ENCODE measurements at regions not wholly inside any gene's neighbourhood (a gene's known extent, or its start where the extent isn't known, plus 50 kb on each side); places are given as distances from the start of the nearest gene placed in this dataset.

DNA sequence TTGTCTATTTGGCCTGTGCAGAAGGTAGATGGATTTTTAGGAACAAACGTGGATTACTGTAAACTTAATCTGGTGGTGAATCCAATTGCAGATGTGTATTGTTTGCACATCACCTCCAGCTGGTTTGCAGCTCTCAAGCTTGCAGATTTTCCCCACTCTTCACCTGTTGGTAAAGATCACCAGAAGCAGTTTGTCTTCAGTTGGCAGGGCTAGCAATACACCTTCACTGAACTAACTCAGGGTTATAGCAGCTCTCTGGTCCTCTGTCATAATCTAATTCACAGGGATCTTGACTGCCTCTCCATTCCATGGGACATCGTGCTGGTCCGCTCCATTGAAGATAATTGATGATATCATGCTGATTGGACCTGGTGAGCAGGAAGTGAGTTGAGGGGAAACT lies 181.5 kb downstream of the VAPA start:
- H4K5ac ChIP-seq (ENCODE audit: insufficient read length, low read depth, low read length), result no peak overlapping the region
- H3K4me2 ChIP-seq (ENCODE audit: insufficient read depth, insufficient read length, low read length), result no peak overlapping the region
- H3K27ac ChIP-seq (ENCODE audit: insufficient read length, low read depth, low read length), result no peak overlapping the region
- H3K4me1 ChIP-seq (ENCODE audit: insufficient read depth, low read length), result peaks cover 3% of the 10 kb centered on the region; the same call in 1 of the 2 replicates
- no peak overlapping the region for H2BK120ac ChIP-seq (ENCODE audit: low read depth, low read length, poor library complexity, severe bottlenecking)
- H3K36me3 Mint-ChIP-seq (ENCODE audit: insufficient read depth in 1 of 3, low read depth in 3 of 3), result peaks cover 0 to 19% (median 2%) of the 10 kb centered on the region in 3 experiments; a peak in 4 of 7 replicates
- TF ChIP-seq, protein P1, sequence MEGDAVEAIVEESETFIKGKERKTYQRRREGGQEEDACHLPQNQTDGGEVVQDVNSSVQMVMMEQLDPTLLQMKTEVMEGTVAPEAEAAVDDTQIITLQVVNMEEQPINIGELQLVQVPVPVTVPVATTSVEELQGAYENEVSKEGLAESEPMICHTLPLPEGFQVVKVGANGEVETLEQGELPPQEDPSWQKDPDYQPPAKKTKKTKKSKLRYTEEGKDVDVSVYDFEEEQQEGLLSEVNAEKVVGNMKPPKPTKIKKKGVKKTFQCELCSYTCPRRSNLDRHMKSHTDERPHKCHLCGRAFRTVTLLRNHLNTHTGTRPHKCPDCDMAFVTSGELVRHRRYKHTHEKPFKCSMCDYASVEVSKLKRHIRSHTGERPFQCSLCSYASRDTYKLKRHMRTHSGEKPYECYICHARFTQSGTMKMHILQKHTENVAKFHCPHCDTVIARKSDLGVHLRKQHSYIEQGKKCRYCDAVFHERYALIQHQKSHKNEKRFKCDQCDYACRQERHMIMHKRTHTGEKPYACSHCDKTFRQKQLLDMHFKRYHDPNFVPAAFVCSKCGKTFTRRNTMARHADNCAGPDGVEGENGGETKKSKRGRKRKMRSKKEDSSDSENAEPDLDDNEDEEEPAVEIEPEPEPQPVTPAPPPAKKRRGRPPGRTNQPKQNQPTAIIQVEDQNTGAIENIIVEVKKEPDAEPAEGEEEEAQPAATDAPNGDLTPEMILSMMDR (conservative IDR thresholded peaks at IDR 0.05), result no peak
- no peak overlapping the region for H2AK5ac ChIP-seq (ENCODE audit: insufficient read length, low read length)
- peaks cover 4% of the 10 kb centered on the region for H3K27me3 Mint-ChIP-seq (ENCODE audit: low read depth)
- H2BK5ac ChIP-seq (ENCODE audit: insufficient read length, low read length), result no peak overlapping the region
- no peak overlapping the region for H3K4ac ChIP-seq (ENCODE audit: low read depth, low read length)
- no peaks in the 10 kb centered on the region for H3K27me3 ChIP-seq (ENCODE audit: insufficient read depth, low read length)
- no peak overlapping the region for H3K14ac ChIP-seq (ENCODE audit: insufficient read depth, low read length)
- H2BK20ac ChIP-seq (ENCODE audit: low read depth, low read length, poor library complexity, severe bottlenecking), result no peak overlapping the region
- H3K23me2 ChIP-seq (ENCODE audit: insufficient read length, low read depth, low read length, poor library complexity, severe bottlenecking), result no peaks in the 10 kb centered on the region
- no peak overlapping the region for H2BK15ac ChIP-seq (ENCODE audit: low read depth, low read length)
- no CpG with 5 or more reads among the region's 3 CpGs for WGBS (ENCODE audit: extremely low coverage, insufficient read length, low lambda C conversion rate)
- no peak overlapping the region for H3K23ac ChIP-seq (ENCODE audit: insufficient read length, low read depth, low read length)
- H3K9ac ChIP-seq (ENCODE audit: extremely low read depth, insufficient read length, low read length), result no peak overlapping the region
- DNase-seq, result no peak
- H3K4me3 Mint-ChIP-seq, result no peak overlapping the region
- H3K56ac ChIP-seq (ENCODE audit: insufficient read length, low read depth, low read length), result no peak overlapping the region
- no peaks in the 10 kb centered on the region for H3K9me3 ChIP-seq (ENCODE audit: control insufficient read depth, low read depth, low read length)
- no peak overlapping the region for H4K91ac ChIP-seq (ENCODE audit: insufficient read length, low read depth, low read length)
- H3K4me1 Mint-ChIP-seq, result peaks cover 36 to 39% of the 10 kb centered on the region in 2 experiments
- H3T11ph ChIP-seq (ENCODE audit: low read length), result no peak overlapping the region
- no peak overlapping the region for H4K8ac ChIP-seq (replicated peaks; ENCODE audit: insufficient read length, low read depth, low read length)
- no peak overlapping the region for H2BK12ac ChIP-seq (ENCODE audit: insufficient read length, low read depth, low read length)
- no peak overlapping the region for H3K27ac Mint-ChIP-seq
- peaks cover 10 to 19% of the 10 kb centered on the region in 2 experiments; a peak in 4 of 5 replicates for H3K9me3 Mint-ChIP-seq
- no peaks in the 10 kb centered on the region for H3K79me2 ChIP-seq (ENCODE audit: insufficient read depth, low read length)
- H3K18ac ChIP-seq (ENCODE audit: insufficient read length, low read depth, low read length), result no peak overlapping the region
- no peaks in the 10 kb centered on the region for H3K79me1 ChIP-seq (ENCODE audit: insufficient read depth, low read depth, low read length, poor library complexity, severe bottlenecking)
- H2AFZ ChIP-seq (ENCODE audit: low read length), result no peak overlapping the region
- H4K20me1 ChIP-seq (ENCODE audit: control insufficient read depth, insufficient read depth, insufficient read length), result no peaks in the 10 kb centered on the region

Measured in H9 (cell line).